HG02981 (cell line): ENCODE measurements at regions not wholly inside any gene's neighbourhood (a gene's known extent, or its start where the extent isn't known, plus 50 kb on each side); places are given as distances from the start of the nearest gene placed in this dataset.
"Not testable (repeated sequence)": the region's sequence is repeated elsewhere in the genome, so short reads cannot be mapped to it uniquely, and the experiment has no call there.

Experiments used
- ATAC-seq: cut with Tn5 transposase; IDR thresholded peaks from one replicate; pipeline ENCODE4 v1.9.1; 2021; ENCODE audit warnings: mild to moderate bottlenecking, moderate library complexity; ENCODE audit not compliant: unreplicated experiment

DNA sequence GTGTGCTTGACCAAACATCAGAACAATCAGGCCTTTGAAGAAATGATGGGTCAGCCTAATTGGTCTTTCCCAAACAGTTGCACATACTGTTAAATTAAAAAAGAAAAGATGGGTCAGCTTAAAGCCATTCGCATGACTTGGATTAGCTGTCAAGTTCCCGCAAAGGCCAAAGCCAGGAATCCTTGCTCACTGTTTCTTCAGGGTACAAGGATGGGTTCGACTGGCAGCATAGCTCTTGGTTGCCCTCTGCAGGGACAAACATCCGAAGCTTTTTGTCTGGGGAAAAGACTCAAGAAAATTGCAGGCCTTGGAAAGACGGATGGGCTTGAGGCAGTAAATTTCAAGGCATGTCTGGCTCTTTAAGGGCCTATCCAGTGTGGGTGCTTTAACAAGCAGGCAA lies 168.0 kb downstream of the HDGFL1 start:
- no peak for ATAC-seq

- ATAC-seq = no peak
Measured at GRCh38 chr6:22738194-22738593, 168.8 kb downstream of the HDGFL1 start.

GRCh38 chr6:22747571-22747970 lies 178.2 kb downstream of the HDGFL1 start:
- no peak for ATAC-seq

DNA sequence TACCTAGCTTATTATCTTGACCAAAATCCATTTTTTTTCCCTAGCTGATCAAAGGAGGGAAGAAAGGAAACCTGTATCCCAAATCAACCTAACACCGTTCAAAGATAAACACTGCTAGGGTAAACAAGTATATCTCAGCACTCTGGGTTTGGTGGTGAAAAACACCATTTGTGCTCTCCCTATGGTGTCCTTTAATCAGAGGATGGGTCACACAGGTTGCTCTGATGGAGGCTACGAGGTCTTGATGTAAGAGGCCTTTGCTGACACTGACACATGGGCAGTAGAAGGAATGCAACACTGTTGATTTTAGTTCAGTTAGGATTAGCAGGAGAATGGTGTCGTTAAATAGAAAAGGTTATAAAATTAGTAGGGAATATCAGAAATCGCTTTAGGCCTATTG lies 179.3 kb downstream of the HDGFL1 start:
- no peak for ATAC-seq

- no peak for ATAC-seq
Measured at GRCh38 chr6:22749696-22750095, 180.3 kb downstream of the HDGFL1 start.

DNA sequence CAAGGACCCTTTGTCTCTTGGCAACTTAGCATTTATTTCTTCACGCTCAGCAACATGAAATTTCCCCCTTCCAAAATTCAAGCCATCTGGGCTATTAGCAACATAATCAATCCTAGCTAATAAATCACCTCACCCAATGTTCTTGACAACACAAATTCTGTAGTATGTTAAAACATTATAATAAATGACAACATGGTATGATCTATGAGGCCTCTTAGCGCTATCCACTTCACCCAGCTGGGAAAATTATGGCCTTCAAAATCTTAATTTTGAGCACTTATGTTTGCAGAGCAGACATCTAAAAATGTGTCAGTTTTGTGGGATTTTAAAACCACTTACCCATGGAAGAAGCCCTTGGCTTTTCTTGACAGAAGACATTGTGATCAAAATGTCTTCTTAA lies 181.9 kb downstream of the HDGFL1 start:
- ATAC-seq = no peak

DNA sequence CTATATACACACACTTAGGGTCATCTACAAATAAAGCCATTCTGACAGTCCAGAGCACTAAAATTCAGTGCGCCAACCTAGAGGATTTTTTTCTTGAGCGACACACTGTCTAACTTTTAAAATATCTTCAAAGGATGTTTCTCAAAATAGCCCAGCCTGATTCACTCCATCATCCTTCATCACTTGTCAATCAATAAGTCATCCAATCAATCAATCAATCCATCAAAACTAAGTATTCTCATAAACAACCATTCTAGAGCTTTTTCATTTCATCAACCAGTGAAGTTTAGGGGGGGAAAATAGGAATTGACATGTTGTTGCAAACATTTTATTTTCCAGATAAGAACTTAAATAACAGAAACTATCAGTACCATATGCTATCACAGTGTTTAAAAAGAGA lies 183.2 kb downstream of the HDGFL1 start:
- ATAC-seq = no peak

- ATAC-seq = no peak
Measured at GRCh38 chr6:22754061-22754460, 184.7 kb downstream of the HDGFL1 start.

DNA sequence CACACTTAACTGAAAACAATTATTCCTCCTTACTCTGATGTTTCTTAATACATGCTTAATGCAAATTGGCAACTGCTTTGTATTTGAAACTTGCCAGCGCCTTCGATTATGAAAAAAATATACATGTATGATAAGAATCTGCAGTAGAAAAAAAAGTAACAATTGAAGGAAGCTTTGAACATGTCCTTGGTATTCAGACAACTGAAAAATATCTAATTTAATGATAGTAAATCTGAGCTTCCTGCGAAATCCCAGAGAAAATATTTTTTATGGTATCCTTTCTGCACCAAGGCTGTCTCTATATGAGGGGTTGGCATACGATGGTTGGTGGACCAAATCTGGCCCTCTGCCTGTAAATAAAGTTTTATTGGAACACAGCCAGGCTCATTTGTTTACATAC lies 186.2 kb downstream of the HDGFL1 start:
- no peak for ATAC-seq

DNA sequence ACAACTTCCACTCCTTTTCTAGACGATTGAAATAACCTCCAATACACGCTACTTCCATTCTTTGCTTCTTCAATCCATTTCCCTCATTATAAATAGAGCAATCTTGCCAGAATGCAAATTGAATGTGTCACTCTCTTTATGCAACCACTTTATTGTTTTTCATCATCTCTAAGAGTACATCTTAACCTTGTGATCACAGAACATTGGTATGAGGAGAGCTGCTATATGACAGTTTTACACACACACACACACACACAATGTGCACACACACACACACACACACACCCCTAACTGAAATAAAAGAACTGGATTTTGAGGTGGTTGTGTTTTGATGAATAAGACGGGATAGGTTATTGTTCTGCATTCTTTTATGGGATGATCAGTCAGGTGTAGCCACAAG lies 187.0 kb downstream of the HDGFL1 start:
- ATAC-seq = no peak

- no peak for ATAC-seq
Measured at GRCh38 chr6:22764496-22764895, 195.1 kb downstream of the HDGFL1 start.

DNA sequence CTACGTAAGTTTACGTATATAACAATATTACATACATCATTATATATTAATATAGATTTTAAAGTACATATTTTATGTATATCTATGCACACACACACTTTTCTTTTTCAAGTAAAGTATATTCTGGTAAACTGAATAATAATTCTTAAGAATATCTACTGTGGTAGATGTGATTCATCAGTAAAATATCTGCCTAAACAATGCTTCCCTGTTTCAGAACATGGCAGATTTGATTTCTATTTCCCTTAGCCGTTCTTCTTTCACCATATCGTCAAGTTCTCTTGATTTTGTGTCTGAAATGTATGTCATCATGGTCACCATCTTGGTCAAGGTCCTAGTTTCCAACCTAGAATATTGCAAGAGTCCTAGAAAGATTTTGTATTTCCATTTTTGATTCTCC lies 195.6 kb downstream of the HDGFL1 start:
- no peak for ATAC-seq

DNA sequence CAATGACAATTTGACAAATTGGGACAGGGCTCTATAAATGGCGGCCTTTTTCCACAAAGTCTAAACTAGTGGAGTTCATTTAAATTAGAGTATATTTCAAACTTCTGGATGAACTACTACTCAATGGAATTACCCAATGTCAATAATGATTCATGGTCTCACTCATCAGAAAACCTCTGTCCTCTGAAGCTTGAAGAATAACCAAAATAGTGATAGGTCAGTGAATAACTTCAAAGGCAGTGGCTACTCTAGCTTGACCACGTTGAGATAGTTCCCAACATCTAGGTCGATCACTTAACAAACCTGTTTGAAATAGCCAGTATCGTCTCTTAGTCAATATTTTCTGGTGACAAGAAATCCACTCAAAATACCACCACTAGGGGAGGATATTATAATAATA lies 197.6 kb downstream of the HDGFL1 start:
- ATAC-seq = no peak

GRCh38 chr6:22770054-22770453 lies 200.7 kb downstream of the HDGFL1 start:
- ATAC-seq = no peak

- ATAC-seq = no peak
Measured at GRCh38 chr6:22774129-22774528, 204.8 kb downstream of the HDGFL1 start.

GRCh38 chr6:22778438-22778837 lies 209.1 kb downstream of the HDGFL1 start:
- ATAC-seq = not testable (repeated sequence)

DNA sequence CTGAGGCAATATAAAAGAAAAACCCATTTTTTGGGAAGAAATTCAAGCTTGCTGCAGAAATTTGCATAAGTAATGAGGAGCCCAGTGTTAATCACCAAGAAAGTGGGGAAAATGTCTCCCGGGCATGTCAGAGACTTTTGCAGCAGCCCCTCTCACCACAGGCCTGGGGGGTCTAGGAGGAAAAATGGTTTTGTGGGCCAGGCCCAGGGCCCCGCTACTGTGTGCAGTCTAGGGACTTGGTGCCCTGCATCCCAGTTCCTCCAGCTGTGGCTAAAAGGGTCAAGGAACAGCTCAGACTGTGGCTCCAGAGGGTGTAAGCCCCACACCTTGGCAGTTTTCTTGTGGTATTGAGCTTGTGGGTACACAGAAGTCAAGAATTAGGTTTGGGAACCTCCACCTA lies 209.7 kb downstream of the HDGFL1 start:
- ATAC-seq = no peak

DNA sequence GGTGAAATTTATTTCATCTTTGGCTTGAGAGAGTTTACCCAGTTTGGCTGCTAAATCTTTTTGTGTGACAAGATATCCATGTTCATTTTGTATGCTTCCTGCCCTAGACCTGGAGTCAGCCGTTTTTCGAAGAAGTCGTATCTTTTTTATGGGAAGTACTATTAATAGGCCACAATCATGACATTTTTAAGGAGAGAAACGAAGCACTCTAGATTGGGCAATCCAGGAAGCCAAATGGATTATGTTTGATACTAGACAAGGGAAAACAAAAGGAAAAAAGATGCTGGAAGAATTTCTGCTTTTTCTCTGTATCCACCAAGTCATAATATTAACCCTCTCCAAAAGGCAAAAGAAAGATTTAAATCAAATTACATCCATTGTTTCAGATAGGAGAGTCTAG lies 214.6 kb downstream of the HDGFL1 start:
- ATAC-seq = no peak

GRCh38 chr6:22784601-22785410 lies 215.4 kb downstream of the HDGFL1 start:
- ATAC-seq = no peak

- ATAC-seq = no peak
Measured at GRCh38 chr6:22788038-22788437, 218.7 kb downstream of the HDGFL1 start.

- no peak for ATAC-seq
Measured at GRCh38 chr6:22789315-22789714, 219.9 kb downstream of the HDGFL1 start.

- ATAC-seq = no peak
Measured at GRCh38 chr6:22794844-22795243, 225.5 kb downstream of the HDGFL1 start.

- no peak for ATAC-seq
Measured at GRCh38 chr6:22800451-22800850, 231.1 kb downstream of the HDGFL1 start.
